Kidney capillary endothelial cell (primary cell): ENCODE measurements at regions not wholly inside any gene's neighbourhood (a gene's known extent, or its start where the extent isn't known, plus 50 kb on each side); places are given as distances from the start of the nearest gene placed in this dataset.

Experiments used
- DNase-seq: peaks from one replicate; pipeline ENCODE4 v3.0.0-alpha.2; 2018; ENCODE audit warnings: low spot score

- no peak for DNase-seq
Observed at GRCh38 chr16:25311039-25311438, 53.4 kb upstream of the ZKSCAN2 start.
